Stomach (tissue), 4 donors: ENCODE measurements at regions not wholly inside any gene's neighbourhood (a gene's known extent, or its start where the extent isn't known, plus 50 kb on each side); places are given as distances from the start of the nearest gene placed in this dataset.

Experiments used
- POLR2A ChIP-seq, 4 donors: fragments of 450-650 bp; IDR thresholded peaks; one replicate each; pipeline ENCODE4 v1.6.1; 2016; ENCODE audit warnings: antibody characterized with exemption in 4 of 4, control low read depth in 2 of 4, mild to moderate bottlenecking in 1 of 4, moderate library complexity in 1 of 4
- POLR2AphosphoS5 ChIP-seq, 3 donors: sonication (generic); formaldehyde crosslinking; IDR thresholded peaks; one replicate each; pipeline ENCODE4 v1.6.1; 2016; ENCODE audit warnings: antibody characterized with exemption in 3 of 3
- TF ChIP-seq, protein P1 (sequence below), 7 experiments: fragments of 450-650 bp in 4 of 7; fragments of 200-600 bp in 3 of 7; sonication (generic) in 3 of 7; IDR thresholded peaks; one replicate each; pipeline ENCODE4 v1.5.1; 2016 to 2019; ENCODE audit warnings: antibody characterized with exemption in 7 of 7, control low read depth in 2 of 7, mild to moderate bottlenecking in 1 of 7

DNA sequence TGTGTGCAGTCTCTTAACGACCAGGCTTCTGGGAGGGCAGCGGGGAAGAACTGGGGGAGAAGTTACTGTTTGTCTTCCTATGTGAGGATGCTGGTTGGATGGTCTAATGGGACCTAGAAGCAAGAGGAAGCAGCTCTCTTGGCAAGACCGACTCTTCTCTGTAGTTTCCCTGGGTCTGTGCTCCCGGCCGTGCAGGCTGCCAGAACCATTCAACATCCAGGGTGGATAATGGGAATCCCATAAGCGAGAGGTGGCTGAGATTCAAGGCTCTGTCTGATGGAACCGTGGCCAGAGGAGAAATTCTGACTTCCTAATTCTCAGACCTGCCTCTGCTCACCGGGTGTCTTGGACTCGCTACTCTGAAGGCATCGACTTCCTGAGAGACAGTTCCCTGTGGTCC, 561.0 kb upstream of the TBX3 start:
- TF ChIP-seq POLR2A (IDR thresholded peaks at IDR 0.05) (no peak), POLR2AphosphoS5 (IDR thresholded peaks at IDR 0.05) (no peak)
- TF ChIP-seq, protein P1, sequence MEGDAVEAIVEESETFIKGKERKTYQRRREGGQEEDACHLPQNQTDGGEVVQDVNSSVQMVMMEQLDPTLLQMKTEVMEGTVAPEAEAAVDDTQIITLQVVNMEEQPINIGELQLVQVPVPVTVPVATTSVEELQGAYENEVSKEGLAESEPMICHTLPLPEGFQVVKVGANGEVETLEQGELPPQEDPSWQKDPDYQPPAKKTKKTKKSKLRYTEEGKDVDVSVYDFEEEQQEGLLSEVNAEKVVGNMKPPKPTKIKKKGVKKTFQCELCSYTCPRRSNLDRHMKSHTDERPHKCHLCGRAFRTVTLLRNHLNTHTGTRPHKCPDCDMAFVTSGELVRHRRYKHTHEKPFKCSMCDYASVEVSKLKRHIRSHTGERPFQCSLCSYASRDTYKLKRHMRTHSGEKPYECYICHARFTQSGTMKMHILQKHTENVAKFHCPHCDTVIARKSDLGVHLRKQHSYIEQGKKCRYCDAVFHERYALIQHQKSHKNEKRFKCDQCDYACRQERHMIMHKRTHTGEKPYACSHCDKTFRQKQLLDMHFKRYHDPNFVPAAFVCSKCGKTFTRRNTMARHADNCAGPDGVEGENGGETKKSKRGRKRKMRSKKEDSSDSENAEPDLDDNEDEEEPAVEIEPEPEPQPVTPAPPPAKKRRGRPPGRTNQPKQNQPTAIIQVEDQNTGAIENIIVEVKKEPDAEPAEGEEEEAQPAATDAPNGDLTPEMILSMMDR (IDR thresholded peaks at IDR 0.05) = no peak
